ENCODE measurements at regions not wholly inside any gene's neighbourhood (a gene's known extent, or its start where the extent isn't known, plus 50 kb on each side); places are given as distances from the start of the nearest gene placed in this dataset.

DNA sequence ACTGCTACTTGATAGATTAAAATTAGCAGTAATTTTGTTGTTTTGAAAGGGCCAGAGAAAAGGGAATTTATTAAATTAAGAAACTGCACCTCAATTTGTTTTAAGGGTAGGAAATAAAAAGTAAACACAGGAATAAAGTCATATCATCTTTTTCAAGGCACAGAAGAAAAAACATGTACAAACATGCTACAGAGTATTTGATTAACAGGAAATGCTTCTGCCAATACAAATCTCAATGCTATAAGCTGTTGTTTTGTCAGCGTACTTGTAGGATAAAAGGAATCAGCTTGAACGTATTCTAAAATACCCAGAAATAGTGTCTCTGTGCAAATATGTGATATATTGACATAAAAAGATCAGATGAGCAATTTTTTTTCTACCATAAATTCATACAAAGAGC is 474.0 kb upstream of the MGAT4C start:
- no peak overlapping the region for H2AFZ ChIP-seq (ENCODE audit: low read depth, low read length)
- TF ChIP-seq TAF1 (IDR thresholded peaks at IDR 0.05; ENCODE audit: low read depth) (no peak), SMC3 (conservative IDR thresholded peaks at IDR 0.05; ENCODE audit: poor library complexity) (no peak), MXI1 (conservative IDR thresholded peaks at IDR 0.05; ENCODE audit: poor library complexity, severe bottlenecking) (no peak), EZH2 (IDR thresholded peaks at IDR 0.05; ENCODE audit: borderline replicate concordance, insufficient read depth, low read length, poor library complexity, severe bottlenecking) (no peak), EP300 (conservative IDR thresholded peaks at IDR 0.05; ENCODE audit: poor library complexity, severe bottlenecking) (no peak), RAD21 (conservative IDR thresholded peaks at IDR 0.05) (no peak), POLR2AphosphoS5 (IDR thresholded peaks at IDR 0.05) (no peak)
- TF ChIP-seq, protein P1, sequence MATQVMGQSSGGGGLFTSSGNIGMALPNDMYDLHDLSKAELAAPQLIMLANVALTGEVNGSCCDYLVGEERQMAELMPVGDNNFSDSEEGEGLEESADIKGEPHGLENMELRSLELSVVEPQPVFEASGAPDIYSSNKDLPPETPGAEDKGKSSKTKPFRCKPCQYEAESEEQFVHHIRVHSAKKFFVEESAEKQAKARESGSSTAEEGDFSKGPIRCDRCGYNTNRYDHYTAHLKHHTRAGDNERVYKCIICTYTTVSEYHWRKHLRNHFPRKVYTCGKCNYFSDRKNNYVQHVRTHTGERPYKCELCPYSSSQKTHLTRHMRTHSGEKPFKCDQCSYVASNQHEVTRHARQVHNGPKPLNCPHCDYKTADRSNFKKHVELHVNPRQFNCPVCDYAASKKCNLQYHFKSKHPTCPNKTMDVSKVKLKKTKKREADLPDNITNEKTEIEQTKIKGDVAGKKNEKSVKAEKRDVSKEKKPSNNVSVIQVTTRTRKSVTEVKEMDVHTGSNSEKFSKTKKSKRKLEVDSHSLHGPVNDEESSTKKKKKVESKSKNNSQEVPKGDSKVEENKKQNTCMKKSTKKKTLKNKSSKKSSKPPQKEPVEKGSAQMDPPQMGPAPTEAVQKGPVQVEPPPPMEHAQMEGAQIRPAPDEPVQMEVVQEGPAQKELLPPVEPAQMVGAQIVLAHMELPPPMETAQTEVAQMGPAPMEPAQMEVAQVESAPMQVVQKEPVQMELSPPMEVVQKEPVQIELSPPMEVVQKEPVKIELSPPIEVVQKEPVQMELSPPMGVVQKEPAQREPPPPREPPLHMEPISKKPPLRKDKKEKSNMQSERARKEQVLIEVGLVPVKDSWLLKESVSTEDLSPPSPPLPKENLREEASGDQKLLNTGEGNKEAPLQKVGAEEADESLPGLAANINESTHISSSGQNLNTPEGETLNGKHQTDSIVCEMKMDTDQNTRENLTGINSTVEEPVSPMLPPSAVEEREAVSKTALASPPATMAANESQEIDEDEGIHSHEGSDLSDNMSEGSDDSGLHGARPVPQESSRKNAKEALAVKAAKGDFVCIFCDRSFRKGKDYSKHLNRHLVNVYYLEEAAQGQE (IDR thresholded peaks at IDR 0.05; ENCODE audit: borderline replicate concordance) = no peak
- TF ChIP-seq, protein P2, sequence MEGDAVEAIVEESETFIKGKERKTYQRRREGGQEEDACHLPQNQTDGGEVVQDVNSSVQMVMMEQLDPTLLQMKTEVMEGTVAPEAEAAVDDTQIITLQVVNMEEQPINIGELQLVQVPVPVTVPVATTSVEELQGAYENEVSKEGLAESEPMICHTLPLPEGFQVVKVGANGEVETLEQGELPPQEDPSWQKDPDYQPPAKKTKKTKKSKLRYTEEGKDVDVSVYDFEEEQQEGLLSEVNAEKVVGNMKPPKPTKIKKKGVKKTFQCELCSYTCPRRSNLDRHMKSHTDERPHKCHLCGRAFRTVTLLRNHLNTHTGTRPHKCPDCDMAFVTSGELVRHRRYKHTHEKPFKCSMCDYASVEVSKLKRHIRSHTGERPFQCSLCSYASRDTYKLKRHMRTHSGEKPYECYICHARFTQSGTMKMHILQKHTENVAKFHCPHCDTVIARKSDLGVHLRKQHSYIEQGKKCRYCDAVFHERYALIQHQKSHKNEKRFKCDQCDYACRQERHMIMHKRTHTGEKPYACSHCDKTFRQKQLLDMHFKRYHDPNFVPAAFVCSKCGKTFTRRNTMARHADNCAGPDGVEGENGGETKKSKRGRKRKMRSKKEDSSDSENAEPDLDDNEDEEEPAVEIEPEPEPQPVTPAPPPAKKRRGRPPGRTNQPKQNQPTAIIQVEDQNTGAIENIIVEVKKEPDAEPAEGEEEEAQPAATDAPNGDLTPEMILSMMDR (IDR thresholded peaks at IDR 0.05; ENCODE audit: poor library complexity, severe bottlenecking) = no peak
- no peaks in the 10 kb centered on the region for H3K79me2 ChIP-seq (replicated peaks; ENCODE audit: insufficient read depth, low read length)
- no peaks in the 10 kb centered on the region for H4K20me1 ChIP-seq (ENCODE audit: insufficient read depth)
- H3K4me3 ChIP-seq (ENCODE audit: low read length) = no peak overlapping the region
- H3F3A ChIP-seq (ENCODE audit: insufficient read depth, low read length, poor library complexity, severe bottlenecking) = no peaks in the 10 kb centered on the region
- H3K36me3 ChIP-seq (ENCODE audit: insufficient read depth, low read length) = no peaks in the 10 kb centered on the region
- no peak overlapping the region for H3K4me2 ChIP-seq (ENCODE audit: low read length)
- H3K27ac ChIP-seq (ENCODE audit: low read length) = no peak overlapping the region
- no peak overlapping the region for H3K9ac ChIP-seq (ENCODE audit: low read length)
- no peaks in the 10 kb centered on the region for H3K9me2 ChIP-seq (ENCODE audit: insufficient read depth, low read length)
- H3K27me3 ChIP-seq (ENCODE audit: insufficient read depth, low read depth, low read length) = no peaks in the 10 kb centered on the region
- H3K9me3 ChIP-seq (ENCODE audit: low read length) = no peaks in the 10 kb centered on the region

DNA sequence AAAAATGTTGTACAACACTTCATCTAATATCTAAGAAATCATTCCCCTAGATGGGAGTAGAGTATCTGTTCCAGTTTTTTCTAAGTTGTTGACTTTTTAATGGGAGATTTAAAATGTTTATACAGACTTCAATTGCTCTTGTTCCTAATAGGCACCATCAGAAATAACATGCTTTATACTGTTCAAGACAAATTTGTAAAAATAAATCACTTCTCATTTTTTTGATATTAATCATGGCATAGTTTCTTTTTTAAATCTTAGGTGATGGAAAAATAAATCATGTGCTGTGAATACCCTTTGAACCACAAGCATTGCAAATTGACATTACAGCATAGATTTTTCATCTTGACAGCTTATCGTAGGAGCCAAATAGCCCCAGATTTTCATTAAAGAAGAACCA is 473.5 kb upstream of the MGAT4C start:
- no peaks in the 10 kb centered on the region for H3K79me2 ChIP-seq (replicated peaks; ENCODE audit: insufficient read depth, low read length)
- H3K9ac ChIP-seq (ENCODE audit: low read length) = no peak overlapping the region
- H3K9me3 ChIP-seq (ENCODE audit: low read length) = no peaks in the 10 kb centered on the region
- H3K27ac ChIP-seq (ENCODE audit: low read length) = no peak overlapping the region
- no peaks in the 10 kb centered on the region for H4K20me1 ChIP-seq (ENCODE audit: insufficient read depth)
- no peaks in the 10 kb centered on the region for H3K27me3 ChIP-seq (ENCODE audit: insufficient read depth, low read depth, low read length)
- no peak overlapping the region for H3K4me2 ChIP-seq (ENCODE audit: low read length)
- H3K9me2 ChIP-seq (ENCODE audit: insufficient read depth, low read length) = no peaks in the 10 kb centered on the region
- H3K4me3 ChIP-seq (ENCODE audit: low read length) = no peak overlapping the region
- H3F3A ChIP-seq (ENCODE audit: insufficient read depth, low read length, poor library complexity, severe bottlenecking) = no peaks in the 10 kb centered on the region
- no peak overlapping the region for H2AFZ ChIP-seq (ENCODE audit: low read depth, low read length)
- TF ChIP-seq TAF1 (IDR thresholded peaks at IDR 0.05; ENCODE audit: low read depth) (no peak), POLR2AphosphoS5 (IDR thresholded peaks at IDR 0.05) (no peak), SMC3 (conservative IDR thresholded peaks at IDR 0.05; ENCODE audit: poor library complexity) (no peak), EP300 (conservative IDR thresholded peaks at IDR 0.05; ENCODE audit: poor library complexity, severe bottlenecking) (no peak), EZH2 (IDR thresholded peaks at IDR 0.05; ENCODE audit: borderline replicate concordance, insufficient read depth, low read length, poor library complexity, severe bottlenecking) (no peak), MXI1 (conservative IDR thresholded peaks at IDR 0.05; ENCODE audit: poor library complexity, severe bottlenecking) (no peak), RAD21 (conservative IDR thresholded peaks at IDR 0.05) (no peak)
- TF ChIP-seq, protein P1 (IDR thresholded peaks at IDR 0.05; ENCODE audit: borderline replicate concordance) = no peak
- TF ChIP-seq, protein P2 (IDR thresholded peaks at IDR 0.05; ENCODE audit: poor library complexity, severe bottlenecking) = no peak
- H3K36me3 ChIP-seq (ENCODE audit: insufficient read depth, low read length) = no peaks in the 10 kb centered on the region

Measured in neural cell (in vitro differentiated cells).